ENCODE measurements at regions not wholly inside any gene's neighbourhood (a gene's known extent, or its start where the extent isn't known, plus 50 kb on each side); places are given as distances from the start of the nearest gene placed in this dataset.

DNA sequence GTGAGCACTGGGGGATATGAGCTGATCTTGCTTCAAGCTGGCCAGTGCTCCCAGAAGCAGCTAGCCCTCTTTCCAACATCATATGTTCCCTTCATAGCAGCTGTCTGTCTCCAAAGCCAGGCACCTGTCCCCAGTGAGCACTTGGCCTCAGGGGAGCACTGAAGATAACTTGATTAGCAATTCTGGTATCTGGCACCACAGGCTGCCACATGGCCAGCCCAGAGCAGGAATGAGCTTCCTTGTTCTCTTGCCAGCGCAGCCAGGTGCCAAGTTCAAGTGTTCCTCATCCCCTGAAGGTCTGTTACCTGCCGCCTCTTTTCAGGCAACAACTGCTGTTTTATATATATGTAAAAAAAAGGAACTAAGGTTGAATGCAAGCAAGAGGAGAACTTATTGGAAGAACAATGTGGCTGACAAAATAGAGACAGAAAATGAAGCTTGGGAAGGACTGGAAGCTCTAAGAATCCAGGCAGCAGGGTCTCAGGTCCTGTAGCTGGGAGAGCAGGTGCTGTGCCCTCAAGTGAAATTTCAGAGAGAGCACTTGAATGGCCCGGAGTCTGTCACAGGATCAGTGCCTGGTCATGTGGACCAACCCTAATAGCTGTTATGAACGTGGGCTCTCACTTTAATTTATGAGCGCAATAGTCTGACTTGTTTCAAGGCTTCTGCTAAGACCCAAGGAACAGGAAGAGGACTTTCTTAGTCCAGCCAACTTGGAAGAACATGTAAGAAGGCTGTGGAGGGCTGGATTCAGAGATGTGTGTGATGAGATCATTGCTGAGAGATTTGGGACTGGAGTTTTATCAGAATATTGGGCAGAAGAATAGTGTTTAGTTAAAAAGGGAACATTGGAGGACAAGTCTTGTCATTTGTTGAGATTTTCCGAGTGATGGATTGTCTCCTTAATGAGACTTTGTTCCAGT lies 267.2 kb downstream of the GLRX3 start:
- TF ChIP-seq, protein P1, sequence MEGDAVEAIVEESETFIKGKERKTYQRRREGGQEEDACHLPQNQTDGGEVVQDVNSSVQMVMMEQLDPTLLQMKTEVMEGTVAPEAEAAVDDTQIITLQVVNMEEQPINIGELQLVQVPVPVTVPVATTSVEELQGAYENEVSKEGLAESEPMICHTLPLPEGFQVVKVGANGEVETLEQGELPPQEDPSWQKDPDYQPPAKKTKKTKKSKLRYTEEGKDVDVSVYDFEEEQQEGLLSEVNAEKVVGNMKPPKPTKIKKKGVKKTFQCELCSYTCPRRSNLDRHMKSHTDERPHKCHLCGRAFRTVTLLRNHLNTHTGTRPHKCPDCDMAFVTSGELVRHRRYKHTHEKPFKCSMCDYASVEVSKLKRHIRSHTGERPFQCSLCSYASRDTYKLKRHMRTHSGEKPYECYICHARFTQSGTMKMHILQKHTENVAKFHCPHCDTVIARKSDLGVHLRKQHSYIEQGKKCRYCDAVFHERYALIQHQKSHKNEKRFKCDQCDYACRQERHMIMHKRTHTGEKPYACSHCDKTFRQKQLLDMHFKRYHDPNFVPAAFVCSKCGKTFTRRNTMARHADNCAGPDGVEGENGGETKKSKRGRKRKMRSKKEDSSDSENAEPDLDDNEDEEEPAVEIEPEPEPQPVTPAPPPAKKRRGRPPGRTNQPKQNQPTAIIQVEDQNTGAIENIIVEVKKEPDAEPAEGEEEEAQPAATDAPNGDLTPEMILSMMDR (IDR thresholded peaks at IDR 0.05; ENCODE audit: extremely low read depth, missing control alignments): no peak
- no peak for DNase-seq (ENCODE audit: low spot score)

DNA sequence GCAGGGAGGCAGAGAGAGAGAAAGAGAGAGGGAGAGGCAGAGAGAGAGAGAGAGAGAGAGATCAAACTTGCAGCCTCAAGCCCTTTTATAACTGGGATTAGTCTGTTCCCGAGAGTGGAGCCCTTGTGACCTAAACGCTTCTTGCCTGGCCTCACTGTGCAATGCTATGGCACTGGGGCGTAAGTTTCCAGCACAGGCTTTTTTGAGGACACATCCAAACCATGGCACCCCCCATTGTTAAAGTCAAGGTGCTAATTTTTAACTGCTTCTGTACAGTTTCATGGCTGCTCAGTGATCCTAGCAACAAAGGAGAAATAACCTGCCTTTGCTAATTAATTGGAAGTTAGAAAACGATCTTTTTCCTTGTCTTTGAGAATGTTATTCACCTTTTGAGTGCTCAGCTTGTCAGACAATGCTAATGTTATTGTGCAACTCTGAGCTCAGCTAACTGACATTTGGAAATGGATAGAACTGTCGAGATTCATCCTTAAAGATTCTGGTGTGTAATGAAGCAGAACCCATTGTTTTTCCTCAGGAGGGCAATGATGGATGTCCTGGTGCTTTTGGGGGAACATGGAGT lies 268.4 kb downstream of the GLRX3 start:
- DNase-seq (ENCODE audit: low spot score): no peak
- TF ChIP-seq, protein P1 (IDR thresholded peaks at IDR 0.05; ENCODE audit: extremely low read depth, missing control alignments): no peak

GRCh38 chr10:130407052-130407451 lies 270.9 kb downstream of the GLRX3 start:
- no peak for DNase-seq (ENCODE audit: low spot score)
- TF ChIP-seq, protein P1 (IDR thresholded peaks at IDR 0.05; ENCODE audit: extremely low read depth, missing control alignments): no peak

- DNase-seq (ENCODE audit: low spot score): no peak
- TF ChIP-seq, protein P1 (IDR thresholded peaks at IDR 0.05; ENCODE audit: extremely low read depth, missing control alignments): no peak
These were observed 273.1 kb downstream of the GLRX3 start for GRCh38 chr10:130409331-130409730.

DNA sequence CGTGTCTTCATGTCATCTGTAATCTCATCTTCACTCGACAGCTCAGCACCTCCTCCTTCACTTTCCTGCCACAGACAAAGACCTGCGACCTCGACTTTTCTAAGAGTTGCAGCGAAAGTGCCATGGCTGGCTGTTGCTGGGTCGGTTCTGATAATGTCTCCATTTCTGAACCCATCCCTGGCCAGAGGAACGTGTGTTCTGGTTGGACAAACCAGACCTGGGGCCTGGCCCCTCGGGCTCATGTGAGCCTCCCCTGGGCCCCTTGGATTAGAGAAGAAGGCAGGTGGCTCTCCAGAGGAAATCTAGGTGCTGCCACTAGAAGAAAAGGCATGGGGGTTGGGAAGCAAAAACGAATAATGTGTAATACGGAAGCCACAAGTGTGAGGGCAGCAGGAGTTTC lies 273.7 kb downstream of the GLRX3 start:
- TF ChIP-seq, protein P1 (IDR thresholded peaks at IDR 0.05; ENCODE audit: extremely low read depth, missing control alignments): no peak
- no peak for DNase-seq (ENCODE audit: low spot score)

DNA sequence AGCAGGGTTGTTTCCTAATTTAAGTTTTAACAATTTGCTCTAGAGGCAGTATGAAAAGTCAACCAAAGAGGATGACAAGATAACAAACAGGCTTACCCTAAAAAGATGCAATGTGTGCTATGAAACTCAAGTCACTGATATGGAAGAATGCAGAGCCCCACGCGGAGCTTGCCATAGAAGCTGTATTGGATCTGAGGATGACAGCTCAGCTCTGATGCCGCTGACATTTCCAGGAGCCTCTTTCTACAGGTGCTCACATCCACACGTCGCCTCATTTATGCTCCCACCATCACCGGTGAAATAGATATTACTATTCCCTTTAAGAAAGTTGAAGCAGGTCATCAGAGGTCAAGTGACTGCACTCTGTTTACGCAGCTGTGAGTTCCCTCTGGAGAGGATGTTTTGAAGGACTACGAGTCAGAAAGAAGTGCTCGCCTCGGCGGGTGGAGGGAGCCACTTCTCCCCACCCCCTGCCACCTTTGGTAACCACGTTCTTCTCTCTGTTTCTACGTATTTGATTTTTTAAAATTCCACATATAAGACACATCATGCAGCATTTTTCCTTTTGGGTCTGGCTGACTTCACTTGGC lies 275.4 kb downstream of the GLRX3 start:
- no peak for DNase-seq (ENCODE audit: low spot score)
- TF ChIP-seq, protein P1 (IDR thresholded peaks at IDR 0.05; ENCODE audit: extremely low read depth, missing control alignments): no peak

DNA sequence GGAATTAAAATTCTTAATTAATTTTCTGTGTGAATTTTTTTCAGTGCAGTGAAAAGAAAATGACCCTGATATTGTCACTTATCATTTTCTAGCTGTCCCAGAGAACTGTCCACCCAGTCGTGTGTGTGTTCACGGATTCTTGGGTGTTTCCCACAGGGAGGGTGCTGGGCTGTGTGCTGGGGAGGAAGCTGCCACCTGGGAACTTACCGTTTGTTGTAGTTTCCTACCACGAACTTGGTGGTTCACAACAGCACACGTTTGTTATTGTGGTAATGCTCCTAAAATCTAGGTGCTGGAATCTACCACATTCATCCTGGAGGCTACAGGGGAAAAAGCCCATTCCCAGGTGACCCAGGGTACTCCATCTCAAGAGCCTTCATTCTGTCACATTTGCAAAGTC lies 276.1 kb downstream of the GLRX3 start:
- TF ChIP-seq, protein P1 (IDR thresholded peaks at IDR 0.05; ENCODE audit: extremely low read depth, missing control alignments): no peak
- no peak for DNase-seq (ENCODE audit: low spot score)
